GM04504 (cell line): ENCODE measurements at regions not wholly inside any gene's neighbourhood (a gene's known extent, or its start where the extent isn't known, plus 50 kb on each side); places are given as distances from the start of the nearest gene placed in this dataset.

Source experiments
- DNase-seq: peaks from one replicate; pipeline ENCODE4 v3.0.0-alpha.2; 2012; ENCODE audit warnings: low read depth

DNA sequence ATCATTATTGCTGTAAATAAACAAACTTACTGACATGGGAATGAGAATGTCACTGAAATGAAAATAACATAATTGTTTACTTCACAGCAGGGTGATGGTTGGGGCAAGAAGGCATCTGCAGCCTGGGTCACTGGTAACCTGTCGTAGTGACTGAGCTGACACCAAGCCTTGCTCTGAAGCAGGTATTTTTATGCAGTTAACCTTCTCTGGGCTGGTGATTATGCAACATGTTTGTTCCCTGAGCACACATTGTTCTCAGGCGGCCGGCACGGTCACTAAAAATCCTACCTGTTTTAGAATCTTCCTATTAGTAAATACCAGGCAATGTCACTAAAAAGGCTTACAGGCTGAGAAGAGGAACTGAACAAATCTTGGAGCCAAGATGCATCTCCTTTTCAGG, 157.7 kb upstream of the NR3C1 start:
- DNase-seq, result no peak

DNA sequence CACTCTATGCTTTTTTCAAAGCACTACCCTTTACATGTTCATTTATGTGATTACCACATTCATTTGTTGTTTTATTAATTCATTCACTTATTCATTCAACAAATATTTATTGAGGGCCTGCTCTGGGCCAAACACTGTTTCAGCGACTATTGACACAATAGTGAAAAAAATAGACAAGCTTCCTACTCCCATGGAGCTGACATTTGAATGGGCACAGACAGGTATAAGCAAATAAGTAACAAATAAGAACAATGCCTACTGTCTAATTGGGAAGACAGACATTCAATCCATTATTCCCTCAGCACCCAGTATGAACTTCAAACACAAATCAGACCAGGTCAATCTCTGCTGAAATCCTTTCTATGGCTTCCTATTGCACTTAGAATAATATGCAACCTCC, 156.9 kb upstream of the NR3C1 start:
- DNase-seq, result no peak

- DNase-seq, result no peak
Observed at GRCh38 chr5:143559586-143560109, 156.2 kb upstream of the NR3C1 start.

DNA sequence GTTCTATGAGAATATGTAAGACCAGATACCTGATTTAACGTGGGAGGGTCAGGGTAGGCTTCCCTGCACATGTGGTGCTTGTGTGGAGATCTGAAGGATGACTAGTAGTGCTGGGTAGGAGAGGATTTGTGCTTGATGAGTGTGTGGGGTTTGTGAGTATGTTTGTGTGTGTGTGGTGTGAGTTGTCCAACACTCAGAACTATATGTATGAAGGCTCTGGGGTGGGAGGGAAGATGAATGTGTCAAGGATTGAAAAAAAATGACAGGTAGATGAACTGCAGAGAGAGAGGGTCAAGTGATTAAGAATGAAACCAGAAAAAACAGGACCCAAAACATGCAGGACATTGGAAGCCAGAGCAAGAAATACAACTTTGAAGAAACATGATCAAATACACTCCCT, 154.6 kb upstream of the NR3C1 start:
- no peak for DNase-seq

DNA sequence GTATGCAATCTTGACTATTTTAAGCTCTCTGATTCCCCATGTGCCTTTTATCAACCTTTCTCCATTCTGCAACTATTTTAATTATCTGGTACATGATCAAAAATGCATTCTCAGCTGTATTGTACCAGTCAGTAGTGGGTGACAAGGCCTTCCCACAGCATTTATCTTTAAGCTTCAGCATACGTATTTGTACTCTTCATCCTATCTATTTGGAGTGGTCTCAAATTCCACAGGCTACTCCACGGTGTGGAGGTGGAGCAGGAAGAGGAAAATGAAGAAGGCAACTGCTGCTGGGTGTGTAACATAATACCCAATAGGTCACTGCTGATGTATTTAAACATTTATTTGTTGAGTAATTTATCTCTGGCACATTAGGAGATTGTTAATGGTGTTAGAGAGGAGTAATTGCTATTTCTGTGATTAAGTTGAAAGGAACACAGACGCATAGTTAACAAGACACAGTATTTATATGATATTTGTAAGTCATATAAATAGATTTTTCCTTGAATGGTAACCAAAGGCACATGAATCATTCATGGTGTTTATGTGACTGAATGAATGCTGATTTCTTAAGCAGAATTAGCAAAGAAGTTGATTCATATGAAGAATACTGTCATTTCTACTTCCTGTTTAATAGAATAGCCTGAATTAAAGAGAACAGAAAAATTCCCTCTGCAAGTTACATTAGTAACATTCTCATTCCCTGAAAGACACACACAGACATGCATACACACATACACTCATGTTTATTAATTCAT, 153.8 kb upstream of the NR3C1 start:
- no peak for DNase-seq

- DNase-seq, result no peak
Observed at GRCh38 chr5:143554918-143555477, 151.5 kb upstream of the NR3C1 start.

DNA sequence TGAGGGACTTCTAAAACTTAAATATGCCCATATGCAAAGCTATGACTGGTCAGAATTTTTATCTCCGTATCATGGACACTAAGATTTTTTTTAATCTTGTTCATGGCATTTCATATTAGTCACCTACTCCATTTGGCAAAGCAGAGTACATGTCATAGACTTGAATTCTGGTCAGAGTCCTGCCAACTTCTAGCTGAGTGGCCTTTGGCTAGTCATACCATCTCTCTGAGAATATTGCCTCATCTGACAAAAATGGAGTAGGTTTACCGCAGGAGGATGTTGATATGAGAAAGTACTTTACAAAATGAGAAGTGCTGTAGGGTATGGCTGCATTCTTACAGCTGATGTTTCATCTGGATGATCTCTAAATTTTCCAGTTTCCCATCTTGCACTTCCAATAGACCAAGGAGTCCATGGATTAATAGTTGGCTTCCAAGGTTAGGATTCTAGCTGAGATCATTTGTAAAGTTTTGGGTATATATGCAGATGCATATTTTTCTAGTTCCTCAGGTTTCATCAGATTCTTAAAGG, 150.8 kb upstream of the NR3C1 start:
- DNase-seq, result peak; percentile 92

- DNase-seq, result no peak
Observed at GRCh38 chr5:143552680-143553079, 149.2 kb upstream of the NR3C1 start.

GRCh38 chr5:143551820-143552251, 148.3 kb upstream of the NR3C1 start:
- DNase-seq, result no peak

DNA sequence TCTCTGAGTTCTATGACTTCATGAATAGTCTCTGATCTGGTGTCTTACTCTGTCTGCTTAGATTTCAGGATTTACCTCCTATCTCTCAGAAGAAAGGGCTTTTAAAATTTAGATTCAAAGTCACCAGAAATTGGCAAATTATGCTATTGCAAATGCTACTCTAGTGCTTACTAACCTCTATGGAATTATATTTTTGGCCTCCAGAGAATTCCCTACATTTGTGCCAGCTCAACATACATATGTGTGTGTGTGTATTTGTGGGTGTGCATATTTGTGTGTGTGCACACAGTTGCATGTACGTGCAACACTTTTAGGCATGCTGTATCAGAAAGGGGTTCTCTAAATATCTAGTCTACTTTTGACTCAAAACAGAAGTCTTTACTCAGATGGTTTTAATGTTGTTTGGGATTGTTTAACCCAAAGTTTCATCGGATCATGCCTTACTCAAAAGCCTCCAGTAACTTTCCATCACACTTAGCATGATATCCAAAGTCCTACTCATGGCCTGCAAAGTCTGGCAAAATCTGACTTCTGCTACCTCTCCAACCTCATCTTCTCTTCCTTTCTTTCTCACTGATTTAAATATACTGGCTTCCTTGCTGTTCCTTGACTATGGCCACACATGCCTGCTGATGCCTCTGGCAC, 147.6 kb upstream of the NR3C1 start:
- DNase-seq, result no peak

DNA sequence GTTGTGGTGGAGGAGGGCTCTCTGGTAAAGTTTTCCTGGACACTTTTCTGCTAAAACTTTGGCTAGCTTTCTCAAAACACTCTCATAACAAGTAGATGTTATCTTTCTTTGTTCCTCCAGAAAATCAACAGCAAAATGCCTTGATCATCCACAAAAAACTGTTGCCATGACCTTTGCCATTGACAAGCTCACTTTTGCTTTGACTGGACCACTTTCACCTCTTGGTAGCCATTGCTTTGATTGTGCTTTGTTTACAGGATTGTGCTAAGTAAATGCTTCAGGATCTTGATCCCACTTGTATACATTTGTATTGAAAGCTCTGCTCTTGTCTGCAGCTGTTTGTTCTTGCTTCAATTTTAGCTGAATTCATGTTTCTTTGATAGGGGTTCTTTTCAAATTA, 143.9 kb upstream of the NR3C1 start:
- DNase-seq, result no peak

DNA sequence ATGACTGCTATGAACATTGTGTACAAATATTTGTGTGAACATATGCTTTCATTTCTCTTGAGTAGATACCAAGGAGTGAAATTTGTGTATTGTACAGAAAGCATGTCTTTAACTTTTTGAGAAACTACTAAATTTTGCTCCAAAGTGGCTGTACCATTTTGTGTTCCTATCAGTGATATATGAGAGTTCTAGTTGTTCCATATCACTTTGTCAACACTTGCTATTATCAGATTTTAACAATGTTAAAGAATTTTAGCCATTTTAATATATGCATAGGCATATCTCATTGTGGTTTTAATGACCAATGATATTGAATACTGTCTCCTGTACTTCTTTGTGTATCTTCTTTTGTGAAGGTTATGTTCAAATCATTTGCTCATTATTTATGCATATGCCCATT, 142.9 kb upstream of the NR3C1 start:
- no peak for DNase-seq

DNA sequence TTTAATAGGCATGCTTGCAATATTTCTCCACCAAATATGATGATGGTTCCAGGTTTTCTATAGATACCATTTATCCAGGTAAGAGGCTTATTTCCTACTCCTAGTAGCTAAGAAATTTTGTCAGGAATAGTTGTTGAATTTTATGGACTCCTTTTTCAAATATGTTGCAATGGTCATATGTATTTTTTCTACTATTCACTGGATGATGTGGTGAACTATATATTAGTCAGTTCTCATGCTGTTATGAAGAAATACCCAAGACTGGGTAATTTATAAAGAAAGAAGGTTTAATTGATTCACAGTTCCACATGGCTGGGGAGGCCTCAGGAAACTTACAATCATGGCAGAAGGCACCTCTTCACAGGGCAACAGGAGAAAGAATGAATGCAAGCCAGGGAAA, 141.1 kb upstream of the NR3C1 start:
- DNase-seq, result no peak

DNA sequence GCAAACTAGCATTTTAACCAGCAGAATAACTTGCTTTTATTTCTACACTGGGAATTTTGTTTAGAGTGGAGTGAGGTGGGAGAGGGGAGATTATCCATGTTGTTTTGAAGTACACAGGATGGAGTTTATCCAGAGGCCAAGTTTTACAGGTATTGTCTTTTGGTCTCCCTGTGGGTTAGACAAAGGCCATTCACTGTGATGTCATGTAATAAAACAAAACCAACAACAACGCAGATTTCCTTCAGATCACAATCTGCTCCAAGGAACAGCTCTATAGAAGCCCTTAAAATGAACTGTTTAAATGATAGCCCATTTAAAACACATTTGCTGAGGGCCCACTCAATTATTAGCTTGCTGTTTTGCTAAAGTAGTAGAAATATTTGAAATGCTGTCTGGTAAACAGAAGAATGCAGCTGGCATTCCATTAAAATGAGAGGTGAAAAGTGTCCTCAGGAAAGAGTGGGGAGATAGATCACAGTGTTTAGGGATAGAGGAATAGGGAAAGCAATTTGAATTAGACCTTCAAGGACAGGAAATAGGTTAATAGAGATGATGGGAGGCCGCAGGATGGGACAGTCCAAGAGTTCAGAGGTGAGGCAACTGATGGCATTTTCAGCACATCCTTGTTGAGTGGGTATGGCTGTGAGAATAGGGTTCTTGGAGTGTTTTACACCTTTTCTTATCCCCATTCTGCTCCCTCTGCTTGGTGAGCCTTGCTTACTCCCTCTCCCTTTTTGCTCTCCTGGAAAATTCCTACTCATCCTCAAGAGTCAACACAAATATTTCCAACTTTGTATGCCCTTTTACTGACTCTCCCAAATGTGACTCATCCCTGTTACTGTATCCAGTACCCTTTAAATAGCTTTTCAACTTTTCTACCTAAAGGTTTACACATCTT, 140.1 kb upstream of the NR3C1 start:
- DNase-seq, result no peak

DNA sequence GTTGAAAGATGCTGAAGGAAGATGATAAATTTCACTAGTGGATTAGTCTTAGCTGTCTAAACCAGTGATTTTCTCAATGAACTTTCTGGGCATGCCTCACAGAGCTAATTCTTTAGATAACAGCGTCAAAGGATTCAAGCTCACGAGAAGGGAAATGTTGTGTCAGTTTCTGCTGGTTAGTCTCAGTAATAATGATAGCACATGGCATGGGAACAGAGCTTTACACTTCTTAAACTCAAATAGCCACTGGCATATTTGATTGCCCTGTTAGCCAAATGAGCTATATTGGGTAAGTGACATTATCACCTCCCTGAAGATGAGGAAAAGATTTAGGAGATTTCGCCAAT, 139.3 kb upstream of the NR3C1 start:
- no peak for DNase-seq

DNA sequence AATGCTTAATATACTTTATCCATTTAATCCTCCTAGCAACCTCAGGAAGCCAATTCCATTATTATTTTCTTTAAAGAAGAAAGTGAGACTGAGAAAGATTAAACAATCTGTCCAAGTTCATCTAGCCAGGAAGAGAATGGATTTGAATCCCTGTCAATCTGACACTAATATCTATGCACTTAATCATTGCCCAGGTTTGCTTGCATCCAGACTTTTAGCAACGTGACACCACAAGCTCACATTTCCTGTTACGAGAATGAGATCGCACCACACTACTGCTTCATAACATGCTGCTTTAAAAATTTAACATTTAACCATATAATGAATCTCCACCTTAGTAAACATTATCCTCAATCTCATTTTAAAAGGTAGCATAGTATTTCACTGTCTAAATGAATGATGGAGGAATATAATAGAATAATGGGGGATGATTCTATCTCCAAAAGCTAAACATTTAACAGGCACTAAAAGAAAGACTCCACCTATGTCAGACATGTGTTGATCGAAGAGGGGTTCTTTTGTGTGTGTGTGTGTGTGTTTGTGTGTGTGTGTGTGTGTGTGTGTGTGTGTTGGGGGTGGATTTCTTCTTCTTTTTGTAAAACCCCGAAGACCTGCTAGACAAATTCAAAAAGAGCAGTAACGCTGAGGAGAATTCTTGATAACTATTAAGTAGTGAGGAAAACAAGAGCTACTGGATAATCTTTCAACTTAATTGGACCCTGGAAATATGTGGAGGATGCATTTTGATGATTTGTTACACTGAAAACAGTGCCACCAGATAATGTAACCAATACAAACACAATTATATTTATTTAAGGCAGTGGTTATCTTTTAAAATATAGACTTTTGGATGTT, 138.7 kb upstream of the NR3C1 start:
- DNase-seq, result no peak

DNA sequence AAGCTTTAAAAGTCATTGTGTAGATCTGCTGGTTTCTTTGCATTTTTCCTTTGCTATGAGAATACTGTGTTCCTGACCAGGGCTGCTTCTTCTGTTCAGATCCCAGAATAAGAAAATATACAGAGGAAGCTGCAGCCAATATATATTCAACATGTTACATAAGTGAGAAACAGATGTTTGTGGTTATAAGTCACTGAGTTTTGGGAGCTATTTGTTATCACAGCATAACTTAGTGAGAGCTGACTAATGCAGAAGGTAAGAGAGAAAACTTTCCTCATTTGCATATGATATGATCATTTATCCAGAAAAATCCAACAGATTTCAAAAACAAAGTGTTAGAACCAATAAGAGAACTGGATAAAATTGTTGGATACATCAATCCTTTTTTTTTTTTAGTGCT, 136.3 kb upstream of the NR3C1 start:
- no peak for DNase-seq

DNA sequence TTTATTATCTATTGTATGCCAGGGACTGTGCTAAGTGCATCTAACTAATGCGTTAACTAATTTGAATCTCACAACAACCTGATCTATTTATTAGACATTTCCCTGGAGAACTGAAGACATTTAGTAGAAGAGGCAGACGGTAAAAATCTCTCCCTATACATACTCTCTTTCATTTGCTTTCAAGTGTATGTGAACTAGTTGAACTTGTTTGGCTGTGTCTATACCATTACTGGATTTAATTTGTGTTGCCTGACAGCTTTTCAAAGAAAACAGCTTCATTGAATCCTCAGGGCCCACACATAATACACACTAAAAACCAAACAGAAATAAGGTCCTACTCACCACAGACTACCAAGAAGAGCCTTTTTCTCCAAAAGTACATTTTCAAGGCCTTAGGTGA, 133.6 kb upstream of the NR3C1 start:
- no peak for DNase-seq

DNA sequence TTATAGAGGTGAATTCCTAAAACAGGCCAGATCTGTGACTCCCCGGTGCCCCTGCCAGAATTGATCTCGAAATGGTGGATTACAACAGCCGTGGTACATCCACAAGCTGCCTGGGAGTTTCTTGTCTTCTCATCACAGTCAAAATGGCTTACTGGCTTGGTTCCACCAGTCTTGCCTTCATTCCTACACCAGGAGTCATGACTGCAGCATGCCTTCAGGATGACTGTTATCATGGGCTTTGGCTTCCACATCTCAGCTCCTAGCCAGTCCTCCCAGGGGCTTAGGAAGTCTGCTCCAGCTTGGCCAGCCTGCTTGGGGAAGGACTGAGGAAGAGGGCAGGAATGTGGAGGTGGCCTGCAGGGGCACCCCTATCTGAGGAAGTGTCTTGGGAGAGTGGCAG, 132.9 kb upstream of the NR3C1 start:
- peak; percentile 95 for DNase-seq

DNA sequence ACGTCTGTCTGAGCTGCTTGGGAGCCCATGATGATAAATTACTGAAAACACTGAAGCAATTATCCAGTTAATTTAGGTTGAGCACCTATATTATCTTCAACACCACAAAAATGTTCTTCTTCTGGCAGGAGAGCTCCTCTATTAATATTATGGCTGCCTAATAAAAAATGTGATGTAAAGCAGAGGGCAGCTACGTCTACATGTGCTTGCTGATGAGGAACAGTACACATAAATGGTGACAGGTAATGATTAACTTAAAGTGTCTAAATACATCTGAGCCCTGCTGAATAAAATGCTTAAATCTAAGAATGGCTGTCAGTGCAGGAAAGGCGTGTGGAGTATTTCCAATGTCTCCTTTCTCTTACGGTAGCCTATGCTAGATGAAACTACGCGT, 131.3 kb upstream of the NR3C1 start:
- DNase-seq, result no peak
